Heart right ventricle (tissue), 16 donors: ENCODE measurements at regions not wholly inside any gene's neighbourhood (a gene's known extent, or its start where the extent isn't known, plus 50 kb on each side); places are given as distances from the start of the nearest gene placed in this dataset.

Source experiments
- ATAC-seq, 8 donors: fragments of 200-7000 bp; cut with Tn5 transposase; one replicate each; pipeline ENCODE4 v1.9.1; 2020; ENCODE audit warnings: mild to moderate bottlenecking in 8 of 8, moderate library complexity in 8 of 8, moderate number of reproducible peaks in 1 of 8
- DNase-seq, 2 donors: peaks; one replicate each; pipeline ENCODE4 v3.0.0-alpha.2; 2020
- H3K27ac ChIP-seq, 10 donors: fragments of 200-600 bp; sonication (generic) in 2 of 10; one replicate each; pipeline versions ENCODE4 v1.5.0 to v1.8.0; 2020 to 2022; ENCODE audit warnings: mild to moderate bottlenecking in 3 of 10
- H3K27me3 ChIP-seq, 7 donors: fragments of 200-600 bp; one replicate each; pipeline ENCODE4 v1.8.0; 2021 to 2022; ENCODE audit warnings: mild to moderate bottlenecking in 2 of 7
- H3K36me3 ChIP-seq, 9 donors: fragments of 200-600 bp; sonication (generic) in 1 of 9; one replicate each; pipeline versions ENCODE4 v1.5.0 to v1.8.0; 2020 to 2022; ENCODE audit warnings: mild to moderate bottlenecking in 2 of 9
- H3K4me1 ChIP-seq, 9 donors: fragments of 200-600 bp; sonication (generic) in 1 of 9; one replicate each; pipeline versions ENCODE4 v1.5.0 to v1.8.0; 2020 to 2022; ENCODE audit warnings: mild to moderate bottlenecking in 4 of 9
- H3K4me3 ChIP-seq, 10 donors: fragments of 200-600 bp; sonication (generic) in 2 of 10; one replicate each; pipeline versions ENCODE4 v1.5.0 to v1.8.0; 2020 to 2022; ENCODE audit warnings: mild to moderate bottlenecking in 7 of 10, moderate library complexity in 2 of 10
- H3K9me3 ChIP-seq, 11 donors: fragments of 200-600 bp in 10 of 11; sonication (generic) in 2 of 11; one replicate each; pipeline versions ENCODE4 v1.5.0 to v1.8.0; 2013 to 2022; ENCODE audit warnings: mild to moderate bottlenecking in 2 of 11, control low read depth in 1 of 11, moderate library complexity in 1 of 11
- CTCF ChIP-seq, 9 donors: fragments of 200-600 bp; sonication (generic) in 2 of 9; IDR thresholded peaks; one replicate each; pipeline versions ENCODE4 v1.5.0 to v1.8.0; 2021 to 2022; ENCODE audit warnings: antibody characterized with exemption in 9 of 9, mild to moderate bottlenecking in 5 of 9, moderate library complexity in 1 of 9
- WGBS, 2 donors: extraction: QIAGEN DNeasy Blood & Tissue Kit; methylation state at CpG; one replicate each; pipeline ENCODE4 v1.1.7; 2013; ENCODE audit warnings: inconsistent platforms in 1 of 2; 5-methylcytosine and 5-hydroxymethylcytosine counted together
- intact Hi-C, 10 donors: fragments of 100-400 bp; cut with DNase I; formaldehyde crosslinking; loops; one replicate each; pipeline versions ENCODE4 v1.11.1 to v1.14.2; 2022
- donor health status: Arrhythmogenic right ventricular cardiomyopathy.
- donor health status: ischemic (EF 13 %, LVEDD 7.1; RV severe dilation, severe dysfunction).
- donor health status: healthy with polysubstance abuse.
- donor health status: DM: no; HTN: yes; CAD: no.
- donor health status: DM: no; HTN: no; CAD: no.
- donor health status: ischemic (EF 25% LVEDD 6.9; RV normal size, moderate dysfunction).
- donor health status: ischemic (EF 25% LVEDD 5.7; RV mildly dilated, moderate dysfunction).
- donor health status: healthy.
- donor health status: DM: yes; HTN: yes; CAD: no.
- donor health status: Ischemic cardiomyopathy.
- donor health status: ischemic (EF 35%, LVEDD 5.7; RV mildly dilated, moderate dysfunction).
- donor health status: nonischemic (EF 11% LVEDD 7.7; RV severe dilation, severe dysfunction).
- donor health status: DM: yes; HTN: yes; CAD: no.
- donor health status: PGD.
- donor health status: ischemic (EF 29% LVEDD 5.4; RV normal size, mild dysfunction).
- donor health status: nonischemic (EF 23%, LVEDD 6.1; RV moderate dilation, normal function).

- no peaks in the 10 kb centered on the region for H3K9me3 ChIP-seq
- intact Hi-C loops: loop anchor here in 1 of 10 donors (5.0 kb wide), 1 partner anchor 329 kb away; no protein-coding TSS in a partner anchor
- peak in 7 of 9 donors; percentile 21 to 47 (median 39) for TF ChIP-seq CTCF (IDR thresholded peaks at IDR 0.05)
- no peak for ATAC-seq
- no peaks in the 10 kb centered on the region for H3K36me3 ChIP-seq
- H3K27me3 ChIP-seq: no peaks in the 10 kb centered on the region
- 30 to 38% methylated on average over 5 of the region's 5 CpGs for WGBS, 2 donors
- no peaks in the 10 kb centered on the region for H3K4me1 ChIP-seq
- no peak overlapping the region for H3K4me3 ChIP-seq
- no peak for DNase-seq
- H3K27ac ChIP-seq: no peak overlapping the region
Observed at GRCh38 chrX:78886550-78886949, 58.6 kb upstream of the P2RY10 start.
